Activated naive CD4-positive, alpha-beta T cell treated with anti-CD3 and anti-CD28 coated beads for 36 hours (primary cell): ENCODE measurements at regions not wholly inside any gene's neighbourhood (a gene's known extent, or its start where the extent isn't known, plus 50 kb on each side); places are given as distances from the start of the nearest gene placed in this dataset.

Source experiments
- CTCF ChIA-PET: fragments of 350-600 bp; sonication (Branson Sonifier 250); formaldehyde crosslinking; loops from one replicate; lab custom pipeline; 2021; ENCODE audit warnings: antibody characterized with exemption; lab: Charles Lee
- DNase-seq: peaks from one replicate; pipeline ENCODE4 v3.0.0-alpha.2; 2020
- H3K27ac Mint-ChIP-seq: one replicate; pipeline ENCODE4 v1.8.0; 2021; ENCODE audit warnings: mild to moderate bottlenecking, mixed read lengths
- H3K27me3 Mint-ChIP-seq: one replicate; pipeline ENCODE4 v1.8.0; 2021; ENCODE audit warnings: low read depth, mixed read lengths
- H3K36me3 Mint-ChIP-seq: one replicate; pipeline ENCODE4 v1.8.0; 2021; ENCODE audit warnings: low read depth, mixed read lengths
- H3K4me1 Mint-ChIP-seq: one replicate; pipeline ENCODE4 v1.8.0; 2021; ENCODE audit warnings: low read depth, mixed read lengths
- H3K4me3 Mint-ChIP-seq: one replicate; pipeline ENCODE4 v1.8.0; 2021; ENCODE audit warnings: mild to moderate bottlenecking, moderate library complexity, mixed read lengths
- H3K9me3 Mint-ChIP-seq: one replicate; pipeline ENCODE4 v1.8.0; 2021; ENCODE audit warnings: mixed read lengths
- intact Hi-C: fragments of 100-400 bp; cut with micrococcal nuclease; formaldehyde crosslinking; loops from one replicate; pipeline ENCODE4 v1.15.1; 2023

- intact Hi-C loops, result no loop called here
- no peaks in the 10 kb centered on the region for H3K4me1 Mint-ChIP-seq
- H3K36me3 Mint-ChIP-seq, result no peaks in the 10 kb centered on the region
- DNase-seq, result no peak
- no peaks in the 10 kb centered on the region for H3K27me3 Mint-ChIP-seq
- no peaks in the 10 kb centered on the region for H3K9me3 Mint-ChIP-seq
- CTCF ChIA-PET, result no interaction called here
- no peak overlapping the region for H3K4me3 Mint-ChIP-seq
- H3K27ac Mint-ChIP-seq, result no peak overlapping the region
Measured at GRCh38 chr12:22876262-22876661, 251.3 kb downstream of the ETNK1 start.

DNA sequence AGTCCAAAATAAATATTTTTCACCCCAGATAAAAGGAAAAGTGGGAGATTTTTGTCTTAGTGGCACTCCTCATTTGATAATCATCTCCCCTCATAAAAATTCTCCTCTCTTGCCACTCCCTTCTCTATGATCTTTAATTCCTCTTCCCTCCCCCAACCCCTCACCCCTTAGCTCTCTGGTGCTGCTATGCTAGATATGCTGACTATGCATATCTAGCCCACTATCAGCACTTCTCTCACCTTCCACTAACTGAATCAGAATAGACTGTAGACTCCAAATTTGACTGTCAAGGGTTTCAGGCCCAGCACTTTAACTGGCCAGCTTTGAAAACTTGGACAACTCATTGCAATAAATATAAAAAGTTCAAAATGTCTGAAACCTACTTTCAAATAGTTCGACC lies 254.2 kb downstream of the ETNK1 start:
- intact Hi-C loops, result no loop called here
- DNase-seq, result no peak
- Mint-ChIP-seq H3K36me3 (no peaks in the 10 kb centered on the region), H3K9me3 (no peaks in the 10 kb centered on the region), H3K27ac (no peak overlapping the region), H3K4me3 (no peak overlapping the region), H3K4me1 (no peaks in the 10 kb centered on the region), H3K27me3 (no peaks in the 10 kb centered on the region)
- CTCF ChIA-PET, result interaction anchor here (0.6 kb wide), 1 partner anchor 137 kb away, joined by 4 read pairs; no protein-coding TSS in a partner anchor

GRCh38 chr12:22880331-22880730 lies 255.4 kb downstream of the ETNK1 start:
- H3K27ac Mint-ChIP-seq, result no peak overlapping the region
- intact Hi-C loops, result no loop called here
- no peaks in the 10 kb centered on the region for H3K9me3 Mint-ChIP-seq
- no peaks in the 10 kb centered on the region for H3K36me3 Mint-ChIP-seq
- CTCF ChIA-PET, result no interaction called here
- H3K27me3 Mint-ChIP-seq, result no peaks in the 10 kb centered on the region
- no peak for DNase-seq
- no peaks in the 10 kb centered on the region for H3K4me1 Mint-ChIP-seq
- H3K4me3 Mint-ChIP-seq, result no peak overlapping the region

- Mint-ChIP-seq H3K27me3 (no peaks in the 10 kb centered on the region), H3K4me1 (no peaks in the 10 kb centered on the region), H3K36me3 (no peaks in the 10 kb centered on the region), H3K9me3 (no peaks in the 10 kb centered on the region), H3K27ac (no peak overlapping the region), H3K4me3 (no peak overlapping the region)
- DNase-seq, result no peak
- CTCF ChIA-PET, result no interaction called here
- intact Hi-C loops, result no loop called here
Measured at GRCh38 chr12:22880807-22881206, 255.8 kb downstream of the ETNK1 start.

GRCh38 chr12:22881878-22882385 lies 257.0 kb downstream of the ETNK1 start:
- CTCF ChIA-PET, result no interaction called here
- no peak overlapping the region for H3K27ac Mint-ChIP-seq
- no peak overlapping the region for H3K4me3 Mint-ChIP-seq
- no peaks in the 10 kb centered on the region for H3K4me1 Mint-ChIP-seq
- intact Hi-C loops, result no loop called here
- DNase-seq, result no peak
- H3K27me3 Mint-ChIP-seq, result no peaks in the 10 kb centered on the region
- no peaks in the 10 kb centered on the region for H3K9me3 Mint-ChIP-seq
- H3K36me3 Mint-ChIP-seq, result no peaks in the 10 kb centered on the region

DNA sequence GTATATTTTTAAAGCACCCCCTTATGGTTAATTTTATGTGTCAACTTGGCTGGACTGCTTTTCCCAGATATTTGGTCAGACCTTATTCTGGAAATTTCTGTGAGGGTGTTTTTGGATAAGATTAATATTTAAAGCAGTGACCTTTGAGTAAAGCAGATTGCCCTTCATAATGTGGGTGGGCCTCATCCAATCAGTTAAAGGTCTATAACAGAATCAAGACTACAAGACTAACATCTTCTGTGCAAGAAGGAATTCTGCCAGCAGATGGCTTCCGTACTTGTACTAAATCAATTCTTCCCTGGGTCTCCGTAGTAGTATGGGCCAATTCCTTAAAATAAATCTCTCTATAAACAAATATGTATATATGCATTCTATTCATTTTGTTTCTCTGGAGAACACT lies 257.6 kb downstream of the ETNK1 start:
- Mint-ChIP-seq H3K4me3 (no peak overlapping the region), H3K27ac (no peak overlapping the region), H3K36me3 (no peaks in the 10 kb centered on the region), H3K9me3 (no peaks in the 10 kb centered on the region), H3K4me1 (no peaks in the 10 kb centered on the region), H3K27me3 (no peaks in the 10 kb centered on the region)
- DNase-seq, result no peak
- CTCF ChIA-PET, result no interaction called here
- intact Hi-C loops, result no loop called here

- peaks cover 3% of the 10 kb centered on the region for H3K27me3 Mint-ChIP-seq
- H3K27ac Mint-ChIP-seq, result no peak overlapping the region
- H3K36me3 Mint-ChIP-seq, result no peaks in the 10 kb centered on the region
- intact Hi-C loops, result no loop called here
- peaks cover 2% of the 10 kb centered on the region for H3K9me3 Mint-ChIP-seq
- H3K4me1 Mint-ChIP-seq, result no peaks in the 10 kb centered on the region
- DNase-seq, result no peak
- CTCF ChIA-PET, result no interaction called here
- no peak overlapping the region for H3K4me3 Mint-ChIP-seq
Measured at GRCh38 chr12:22893878-22894277, 268.9 kb downstream of the ETNK1 start.

GRCh38 chr12:22899184-22899583 lies 274.2 kb downstream of the ETNK1 start:
- CTCF ChIA-PET, result no interaction called here
- H3K4me1 Mint-ChIP-seq, result no peaks in the 10 kb centered on the region
- no peak overlapping the region for H3K4me3 Mint-ChIP-seq
- no peaks in the 10 kb centered on the region for H3K27me3 Mint-ChIP-seq
- no peak overlapping the region for H3K27ac Mint-ChIP-seq
- DNase-seq, result no peak
- no peaks in the 10 kb centered on the region for H3K36me3 Mint-ChIP-seq
- intact Hi-C loops, result no loop called here
- H3K9me3 Mint-ChIP-seq, result peaks cover 7% of the 10 kb centered on the region

DNA sequence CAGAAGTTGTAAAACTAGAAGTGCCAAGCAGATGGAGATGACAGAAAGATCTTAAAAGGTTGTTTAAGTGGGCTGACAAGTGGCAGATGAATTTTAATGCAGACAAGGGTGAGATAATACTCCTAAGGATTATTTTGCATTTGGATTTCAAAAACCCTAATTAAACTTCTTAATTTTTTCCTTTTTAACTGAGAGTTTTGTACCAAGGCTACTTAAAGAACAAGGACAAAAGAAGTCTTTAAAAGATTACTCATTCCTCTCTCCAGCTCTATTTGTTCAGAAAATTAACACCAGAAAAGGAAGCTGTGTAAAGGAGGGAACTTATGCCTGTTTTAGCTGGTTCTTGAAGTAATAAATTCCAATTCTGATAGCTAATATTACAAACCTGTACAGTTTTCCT lies 275.4 kb downstream of the ETNK1 start:
- CTCF ChIA-PET, result no interaction called here
- no peaks in the 10 kb centered on the region for H3K36me3 Mint-ChIP-seq
- intact Hi-C loops, result no loop called here
- H3K4me1 Mint-ChIP-seq, result no peaks in the 10 kb centered on the region
- H3K9me3 Mint-ChIP-seq, result peaks cover 7% of the 10 kb centered on the region
- H3K27ac Mint-ChIP-seq, result no peak overlapping the region
- H3K4me3 Mint-ChIP-seq, result no peak overlapping the region
- H3K27me3 Mint-ChIP-seq, result no peaks in the 10 kb centered on the region
- no peak for DNase-seq

GRCh38 chr12:22904485-22904884 lies 279.5 kb downstream of the ETNK1 start:
- Mint-ChIP-seq H3K27me3 (no peaks in the 10 kb centered on the region), H3K4me3 (no peak overlapping the region), H3K9me3 (peaks cover 7% of the 10 kb centered on the region), H3K27ac (no peak overlapping the region), H3K36me3 (no peaks in the 10 kb centered on the region), H3K4me1 (no peaks in the 10 kb centered on the region)
- intact Hi-C loops, result no loop called here
- no peak for DNase-seq
- CTCF ChIA-PET, result no interaction called here

DNA sequence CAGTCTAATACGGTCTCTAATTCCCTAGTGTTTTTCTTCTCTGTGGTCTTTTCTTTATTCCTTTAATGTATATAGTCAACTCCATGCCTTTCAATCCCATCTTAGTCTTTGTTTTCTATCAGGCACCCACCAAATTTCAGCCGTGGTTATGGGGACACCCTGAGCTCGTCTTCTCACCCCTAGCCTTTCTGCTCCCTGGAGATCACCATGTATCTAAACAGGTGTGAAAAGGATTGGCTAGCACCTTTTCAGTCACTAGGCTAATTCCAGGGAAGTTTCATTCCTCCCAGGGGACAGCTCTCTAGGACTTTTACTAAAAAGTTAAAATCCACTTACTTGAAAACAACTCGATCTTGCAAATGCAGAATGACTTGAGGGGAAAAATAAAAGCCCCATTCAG lies 291.3 kb downstream of the ETNK1 start:
- H3K9me3 Mint-ChIP-seq, result no peaks in the 10 kb centered on the region
- no peak overlapping the region for H3K27ac Mint-ChIP-seq
- H3K27me3 Mint-ChIP-seq, result no peaks in the 10 kb centered on the region
- intact Hi-C loops, result no loop called here
- no peak overlapping the region for H3K4me3 Mint-ChIP-seq
- H3K36me3 Mint-ChIP-seq, result no peaks in the 10 kb centered on the region
- H3K4me1 Mint-ChIP-seq, result no peaks in the 10 kb centered on the region
- no peak for DNase-seq
- CTCF ChIA-PET, result no interaction called here

GRCh38 chr12:22916815-22917214 lies 291.8 kb downstream of the ETNK1 start:
- H3K4me3 Mint-ChIP-seq, result no peak overlapping the region
- H3K27me3 Mint-ChIP-seq, result no peaks in the 10 kb centered on the region
- CTCF ChIA-PET, result no interaction called here
- no peak for DNase-seq
- no peaks in the 10 kb centered on the region for H3K36me3 Mint-ChIP-seq
- intact Hi-C loops, result no loop called here
- no peak overlapping the region for H3K27ac Mint-ChIP-seq
- H3K9me3 Mint-ChIP-seq, result no peaks in the 10 kb centered on the region
- no peaks in the 10 kb centered on the region for H3K4me1 Mint-ChIP-seq

- Mint-ChIP-seq H3K4me3 (no peak overlapping the region), H3K27ac (no peak overlapping the region), H3K27me3 (no peaks in the 10 kb centered on the region), H3K9me3 (no peaks in the 10 kb centered on the region), H3K36me3 (no peaks in the 10 kb centered on the region), H3K4me1 (no peaks in the 10 kb centered on the region)
- no peak for DNase-seq
- CTCF ChIA-PET, result interaction anchor here (0.8 kb wide), 1 partner anchor 9 kb away, joined by 3 read pairs; no protein-coding TSS in a partner anchor
- intact Hi-C loops, result no loop called here
Measured at GRCh38 chr12:22919883-22920282, 294.9 kb downstream of the ETNK1 start.

GRCh38 chr12:22923768-22924167 lies 298.8 kb downstream of the ETNK1 start:
- no peaks in the 10 kb centered on the region for H3K36me3 Mint-ChIP-seq
- no peaks in the 10 kb centered on the region for H3K4me1 Mint-ChIP-seq
- no peak overlapping the region for H3K27ac Mint-ChIP-seq
- no peaks in the 10 kb centered on the region for H3K27me3 Mint-ChIP-seq
- no peaks in the 10 kb centered on the region for H3K9me3 Mint-ChIP-seq
- intact Hi-C loops, result no loop called here
- no peak overlapping the region for H3K4me3 Mint-ChIP-seq
- CTCF ChIA-PET, result no interaction called here
- no peak for DNase-seq
